ENCODE measurements at regions not wholly inside any gene's neighbourhood (a gene's known extent, or its start where the extent isn't known, plus 50 kb on each side); places are given as distances from the start of the nearest gene placed in this dataset.
"Not testable (repeated sequence)": the region's sequence is repeated elsewhere in the genome, so short reads cannot be mapped to it uniquely, and the experiment has no call there.

DNA sequence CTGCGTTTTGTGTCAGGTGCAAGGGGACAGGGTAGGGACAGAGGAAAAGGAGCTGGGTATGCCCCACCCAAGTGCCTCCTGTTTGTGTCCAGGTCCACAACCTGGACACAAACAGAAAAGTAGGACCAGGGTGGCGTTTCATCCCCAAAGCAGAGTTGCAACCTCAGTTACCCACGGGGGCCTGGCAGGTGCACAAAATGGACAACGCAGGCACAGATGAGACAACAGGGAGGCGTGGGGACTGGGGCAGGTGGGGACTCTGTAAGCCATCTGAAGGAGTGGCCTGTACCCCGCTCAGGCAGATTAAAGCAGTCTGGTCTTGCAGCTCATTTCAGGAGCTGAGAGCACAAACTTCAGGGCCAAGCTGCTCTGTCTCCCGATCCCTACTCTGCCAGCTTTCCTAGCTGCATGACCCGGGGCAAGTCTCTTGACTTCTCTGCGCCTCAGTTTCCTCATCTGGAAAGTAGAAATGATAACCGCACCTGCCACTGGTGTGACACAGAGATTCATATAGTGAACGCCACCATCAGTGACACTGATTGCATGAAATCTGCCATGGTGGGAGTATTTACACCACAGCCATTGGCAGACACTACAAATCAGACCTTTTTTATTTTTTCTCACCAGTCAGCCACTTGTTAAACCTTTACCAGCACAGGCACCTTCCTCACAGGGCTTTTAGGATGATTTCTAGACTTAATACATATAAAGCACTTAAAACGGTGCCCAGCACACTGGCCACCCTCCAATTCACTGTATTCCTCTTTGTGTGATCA is 123.0 kb downstream of the PHETA1 start:
- TF ChIP-seq, protein P1, sequence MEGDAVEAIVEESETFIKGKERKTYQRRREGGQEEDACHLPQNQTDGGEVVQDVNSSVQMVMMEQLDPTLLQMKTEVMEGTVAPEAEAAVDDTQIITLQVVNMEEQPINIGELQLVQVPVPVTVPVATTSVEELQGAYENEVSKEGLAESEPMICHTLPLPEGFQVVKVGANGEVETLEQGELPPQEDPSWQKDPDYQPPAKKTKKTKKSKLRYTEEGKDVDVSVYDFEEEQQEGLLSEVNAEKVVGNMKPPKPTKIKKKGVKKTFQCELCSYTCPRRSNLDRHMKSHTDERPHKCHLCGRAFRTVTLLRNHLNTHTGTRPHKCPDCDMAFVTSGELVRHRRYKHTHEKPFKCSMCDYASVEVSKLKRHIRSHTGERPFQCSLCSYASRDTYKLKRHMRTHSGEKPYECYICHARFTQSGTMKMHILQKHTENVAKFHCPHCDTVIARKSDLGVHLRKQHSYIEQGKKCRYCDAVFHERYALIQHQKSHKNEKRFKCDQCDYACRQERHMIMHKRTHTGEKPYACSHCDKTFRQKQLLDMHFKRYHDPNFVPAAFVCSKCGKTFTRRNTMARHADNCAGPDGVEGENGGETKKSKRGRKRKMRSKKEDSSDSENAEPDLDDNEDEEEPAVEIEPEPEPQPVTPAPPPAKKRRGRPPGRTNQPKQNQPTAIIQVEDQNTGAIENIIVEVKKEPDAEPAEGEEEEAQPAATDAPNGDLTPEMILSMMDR (IDR thresholded peaks at IDR 0.05; ENCODE audit: low read depth, low read length, missing control alignments): no peak
- DNase-seq (ENCODE audit: extremely low read depth, low read depth): no peak
- no peak overlapping the region for H3K4me3 ChIP-seq (replicated peaks; ENCODE audit: low read depth, low read length)

DNA sequence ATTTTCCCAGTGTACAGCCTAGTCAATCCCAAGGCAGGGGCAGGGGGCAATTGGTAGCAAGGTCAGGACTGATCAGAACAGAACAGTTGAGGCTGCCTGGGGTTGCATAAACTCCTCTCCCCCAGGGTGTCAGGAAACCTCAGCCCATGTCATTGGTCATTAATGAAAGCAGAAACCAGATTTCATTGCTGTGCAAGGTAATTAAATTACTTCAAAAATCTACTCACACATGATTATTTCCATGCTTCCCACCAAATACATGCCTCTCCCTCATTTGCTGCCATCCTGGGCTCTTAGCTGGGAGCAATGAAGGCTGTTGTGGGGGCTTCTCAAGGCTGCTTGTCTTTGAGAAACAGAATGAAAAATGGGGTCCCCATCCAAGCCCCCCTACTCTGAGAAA is 124.2 kb downstream of the PHETA1 start:
- DNase-seq (ENCODE audit: extremely low read depth, low read depth): no peak
- H3K4me3 ChIP-seq (replicated peaks; ENCODE audit: low read depth, low read length): no peak overlapping the region
- TF ChIP-seq, protein P1 (IDR thresholded peaks at IDR 0.05; ENCODE audit: low read depth, low read length, missing control alignments): no peak

DNA sequence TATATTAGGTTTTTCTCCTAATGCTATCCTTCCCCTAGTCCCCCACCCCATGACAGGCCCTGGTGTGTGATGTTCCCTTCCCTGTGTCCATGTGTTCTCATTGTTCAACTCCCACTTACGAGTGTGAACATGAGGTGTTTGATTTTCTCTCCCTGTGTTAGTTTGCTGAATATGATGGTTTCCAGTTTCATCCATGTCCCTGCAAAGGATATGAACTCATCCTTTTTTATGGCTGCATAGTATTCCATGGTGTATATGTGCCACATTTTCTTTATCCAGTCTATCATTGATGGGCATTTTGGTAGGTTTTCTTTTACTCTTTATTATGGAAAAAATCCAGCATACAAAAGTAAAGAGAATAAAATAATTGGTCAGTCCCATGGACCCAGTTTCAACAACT is 126.1 kb downstream of the PHETA1 start:
- not testable (repeated sequence) for DNase-seq (ENCODE audit: extremely low read depth, low read depth); H3K4me3 ChIP-seq (replicated peaks; ENCODE audit: low read depth, low read length)

DNA sequence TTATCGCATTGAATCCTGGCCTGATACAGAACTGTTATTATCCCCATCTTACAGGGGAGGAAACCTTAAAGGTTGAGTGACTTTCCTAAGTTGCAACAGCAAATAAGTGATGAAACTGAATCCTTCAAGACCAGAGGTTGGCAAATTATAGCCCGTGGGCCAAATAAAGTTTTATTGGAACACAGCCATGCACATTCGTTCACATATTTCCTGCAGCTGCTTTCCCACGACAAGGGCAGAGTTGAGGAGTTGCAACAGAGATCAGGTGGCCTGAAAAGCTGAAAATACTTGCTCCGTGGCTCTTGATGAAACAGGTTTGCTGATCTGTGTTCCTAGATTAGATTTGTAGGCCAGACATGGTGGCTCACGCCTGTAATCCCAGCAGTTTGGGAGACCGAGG is 126.7 kb downstream of the PHETA1 start:
- no peak for DNase-seq (ENCODE audit: extremely low read depth, low read depth)
- H3K4me3 ChIP-seq (replicated peaks; ENCODE audit: low read depth, low read length): no peak overlapping the region
- TF ChIP-seq, protein P1 (IDR thresholded peaks at IDR 0.05; ENCODE audit: low read depth, low read length, missing control alignments): no peak

DNA sequence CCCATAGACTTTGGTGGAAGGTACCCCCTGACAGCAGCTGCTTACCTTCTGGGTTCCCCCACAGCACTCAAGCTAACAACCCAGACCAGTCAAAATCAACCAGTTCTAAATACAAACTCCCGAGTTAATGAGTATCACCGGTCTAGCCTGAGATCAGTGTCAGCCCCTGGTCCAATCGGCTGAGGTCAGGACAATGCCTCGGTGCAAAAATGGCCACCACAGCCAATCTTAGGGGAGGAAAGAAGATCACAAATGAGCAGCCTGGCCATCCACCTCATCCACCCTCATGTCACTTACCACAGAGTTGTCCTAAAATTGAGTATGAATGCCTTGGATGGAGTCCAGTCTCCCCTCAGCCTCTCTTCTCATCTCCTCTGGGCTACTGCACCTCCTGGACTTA is 128.5 kb downstream of the PHETA1 start:
- no peak for DNase-seq (ENCODE audit: extremely low read depth, low read depth)
- TF ChIP-seq, protein P1 (IDR thresholded peaks at IDR 0.05; ENCODE audit: low read depth, low read length, missing control alignments): no peak
- no peak overlapping the region for H3K4me3 ChIP-seq (replicated peaks; ENCODE audit: low read depth, low read length)

DNA sequence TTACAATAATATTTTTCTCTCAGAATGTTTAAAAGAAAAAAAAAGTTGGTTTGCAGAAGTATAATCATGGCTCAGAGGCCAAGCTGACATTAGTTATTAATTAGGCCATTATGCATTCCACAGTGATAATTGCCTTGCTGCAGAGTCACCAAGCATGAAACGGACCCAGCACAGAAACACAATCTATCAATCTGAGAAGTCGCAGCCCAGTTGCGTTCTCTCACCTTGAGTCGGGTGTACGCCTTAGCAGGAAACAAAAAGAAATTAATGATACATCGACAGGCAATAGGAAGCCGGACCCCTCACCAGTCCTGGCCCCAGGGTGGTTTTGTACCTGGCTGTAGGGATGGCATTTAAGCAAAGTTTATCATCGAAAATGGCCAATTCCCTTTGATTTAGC is 129.7 kb downstream of the PHETA1 start:
- TF ChIP-seq, protein P1 (IDR thresholded peaks at IDR 0.05; ENCODE audit: low read depth, low read length, missing control alignments): no peak
- no peak for DNase-seq (ENCODE audit: extremely low read depth, low read depth)

DNA sequence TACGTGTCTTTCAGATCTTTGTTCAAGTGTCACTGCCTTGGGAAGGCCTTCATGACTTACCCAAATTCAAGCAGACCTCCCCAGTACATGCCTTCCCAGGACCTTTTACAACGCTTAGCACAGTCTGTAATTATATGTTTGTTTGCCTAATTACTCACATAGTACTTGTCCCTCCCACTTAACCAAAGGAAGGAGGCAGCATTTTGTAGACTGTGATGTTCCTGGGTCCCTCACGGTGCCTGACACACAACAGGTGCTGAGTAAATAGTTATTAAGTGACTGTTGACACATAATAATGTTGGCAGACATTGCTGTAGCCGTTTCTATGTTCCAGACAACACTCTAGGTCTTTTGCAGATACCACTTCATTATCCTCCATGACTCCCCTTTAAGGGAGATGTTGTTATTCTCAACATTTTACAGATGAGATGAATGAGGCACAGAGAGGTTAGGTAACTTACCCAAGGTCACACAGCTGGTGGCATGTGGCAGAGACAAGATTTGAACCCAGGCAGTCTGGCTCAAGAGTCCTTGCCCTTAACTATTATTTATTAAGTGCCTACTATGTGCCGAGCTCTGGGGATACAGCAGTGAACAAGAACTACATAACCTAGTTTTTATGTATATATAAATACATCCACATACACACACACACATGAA is 130.7 kb downstream of the PHETA1 start:
- no peak overlapping the region for H3K4me3 ChIP-seq (replicated peaks; ENCODE audit: low read depth, low read length)
- TF ChIP-seq, protein P1 (IDR thresholded peaks at IDR 0.05; ENCODE audit: low read depth, low read length, missing control alignments): no peak
- DNase-seq (ENCODE audit: extremely low read depth, low read depth): no peak

More for the DNA sequence above, 129.7 kb downstream of the PHETA1 start:
- no peak overlapping the region for H3K4me3 ChIP-seq (replicated peaks; ENCODE audit: low read depth, low read length)

DNA sequence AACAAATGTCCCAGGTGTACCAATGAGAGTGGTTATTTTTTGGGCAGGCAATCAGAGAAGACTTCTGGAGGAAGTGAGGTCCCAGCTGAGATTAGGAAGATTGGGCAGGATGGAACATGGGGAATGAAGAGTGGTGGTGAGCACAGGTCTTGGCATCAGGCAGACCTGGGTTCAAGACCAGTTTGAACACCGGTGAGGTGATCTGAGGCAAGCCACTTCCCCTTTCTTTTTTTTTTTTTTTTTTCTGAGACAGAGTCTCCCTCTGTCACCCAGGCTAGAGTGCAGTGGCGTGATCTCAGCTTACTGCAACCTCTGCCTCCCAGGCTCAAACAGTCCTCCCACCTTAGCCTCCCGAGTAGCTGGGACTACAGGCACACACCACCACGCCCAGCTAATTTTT is 134.4 kb downstream of the PHETA1 start:
- not testable (repeated sequence) for H3K4me3 ChIP-seq (replicated peaks; ENCODE audit: low read depth, low read length); DNase-seq (ENCODE audit: extremely low read depth, low read depth)
